Suppressor macrophage treated with lipopolysaccharide for 4 hours (primary cell): ENCODE measurements at regions not wholly inside any gene's neighbourhood (a gene's known extent, or its start where the extent isn't known, plus 50 kb on each side); places are given as distances from the start of the nearest gene placed in this dataset.

ENCODE experiments used
- DNase-seq: peaks from one replicate; pipeline ENCODE4 v3.0.0-alpha.2; 2020

GRCh38 chr2:16125614-16126516 lies 185.5 kb downstream of the MYCN start:
- DNase-seq: no peak

GRCh38 chr2:16124881-16125613 lies 184.7 kb downstream of the MYCN start:
- DNase-seq: no peak

- no peak for DNase-seq
Measured at GRCh38 chr2:16123856-16124780, 183.8 kb downstream of the MYCN start.

- DNase-seq: no peak
Measured at GRCh38 chr2:16123421-16123820, 183.1 kb downstream of the MYCN start.

GRCh38 chr2:16122556-16122955 lies 182.2 kb downstream of the MYCN start:
- DNase-seq: no peak

GRCh38 chr2:16121986-16122390 lies 181.6 kb downstream of the MYCN start:
- no peak for DNase-seq

GRCh38 chr2:16121231-16121985 lies 181.1 kb downstream of the MYCN start:
- no peak for DNase-seq

- DNase-seq: no peak
Measured at GRCh38 chr2:16120591-16121180, 180.3 kb downstream of the MYCN start.

GRCh38 chr2:16119741-16120140 lies 179.4 kb downstream of the MYCN start:
- no peak for DNase-seq

- no peak for DNase-seq
Measured at GRCh38 chr2:16118611-16119590, 178.6 kb downstream of the MYCN start.

- no peak for DNase-seq
Measured at GRCh38 chr2:16117791-16118610, 177.7 kb downstream of the MYCN start.

GRCh38 chr2:16117021-16117700 lies 176.8 kb downstream of the MYCN start:
- no peak for DNase-seq

GRCh38 chr2:16115881-16116830 lies 175.8 kb downstream of the MYCN start:
- no peak for DNase-seq

GRCh38 chr2:16115291-16115690 lies 174.9 kb downstream of the MYCN start:
- no peak for DNase-seq

GRCh38 chr2:16114836-16115235 lies 174.5 kb downstream of the MYCN start:
- DNase-seq: no peak

GRCh38 chr2:16114070-16114469 lies 173.7 kb downstream of the MYCN start:
- DNase-seq: no peak

- no peak for DNase-seq
Measured at GRCh38 chr2:16113568-16113967, 173.2 kb downstream of the MYCN start.
